NCI-H82 (cell line): ENCODE measurements at regions not wholly inside any gene's neighbourhood (a gene's known extent, or its start where the extent isn't known, plus 50 kb on each side); places are given as distances from the start of the nearest gene placed in this dataset.

Source experiments
- DNase-seq: peaks from one replicate; lab custom pipeline; 2025; lab: John Stamatoyannopoulos, UW

- DNase-seq: no peak
Measured at GRCh38 chr12:107225635-107226034, 132.3 kb upstream of the CRY1 start.

- DNase-seq: no peak
Measured at GRCh38 chr12:107226126-107226525, 132.8 kb upstream of the CRY1 start.

DNA sequence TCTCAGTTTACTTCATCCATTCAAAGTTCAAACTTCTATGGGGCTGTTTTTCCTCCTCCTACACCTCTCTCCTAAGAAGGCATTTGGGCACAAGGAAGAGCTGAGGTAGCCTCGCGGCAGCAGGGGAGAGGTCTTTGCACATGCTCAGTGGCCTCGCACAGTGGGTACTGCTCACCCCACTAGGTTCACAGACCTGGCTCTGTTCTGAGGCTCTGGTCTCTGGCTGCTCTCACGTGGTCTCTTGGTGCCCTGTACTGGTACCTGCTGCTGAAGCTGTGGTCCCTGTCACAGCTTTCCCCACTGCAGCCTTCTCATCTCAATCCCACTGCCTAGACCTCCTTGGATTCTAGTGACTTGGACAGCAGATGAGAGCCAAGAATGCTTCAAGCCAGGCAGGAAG is 134.7 kb upstream of the CRY1 start:
- DNase-seq: no peak

DNA sequence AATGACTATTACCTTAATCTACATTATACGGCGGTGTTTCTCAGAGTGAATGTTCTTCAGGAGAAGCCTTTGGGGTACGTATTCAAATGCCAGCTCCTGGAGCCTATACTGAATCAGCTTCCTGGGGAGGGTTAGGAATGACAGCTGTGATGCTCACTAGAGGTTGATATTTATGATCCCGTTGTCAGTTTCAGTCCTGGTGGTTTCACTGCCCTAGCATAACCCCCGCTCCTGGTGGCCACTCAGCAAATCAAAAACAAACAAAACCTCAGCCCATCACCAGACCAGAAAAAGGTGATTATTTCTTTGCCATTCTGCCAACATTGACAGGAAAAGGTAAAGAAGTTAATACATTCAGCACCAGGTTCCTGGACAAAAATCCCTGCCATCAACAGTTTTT is 136.5 kb upstream of the CRY1 start:
- DNase-seq: peak; percentile 22

DNA sequence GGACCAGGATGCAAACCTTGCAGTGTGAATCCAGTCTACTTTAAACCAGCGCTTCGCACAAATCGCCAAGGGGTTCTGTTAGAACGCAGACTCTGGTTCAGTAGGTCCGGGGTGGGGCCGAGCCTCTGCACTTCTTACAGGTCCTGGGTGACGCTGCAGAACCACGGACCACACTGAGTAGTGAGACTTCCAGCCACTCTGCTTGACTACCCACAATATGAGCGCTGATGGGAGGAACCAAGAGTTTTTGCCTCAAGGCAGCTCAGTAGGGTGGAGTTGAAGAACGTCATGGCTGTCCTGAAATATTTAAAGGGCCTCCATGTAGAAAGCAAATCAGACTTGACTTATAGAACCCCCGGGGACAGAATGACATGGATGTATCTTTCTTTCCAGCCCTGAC is 138.0 kb upstream of the CRY1 start:
- DNase-seq: no peak

DNA sequence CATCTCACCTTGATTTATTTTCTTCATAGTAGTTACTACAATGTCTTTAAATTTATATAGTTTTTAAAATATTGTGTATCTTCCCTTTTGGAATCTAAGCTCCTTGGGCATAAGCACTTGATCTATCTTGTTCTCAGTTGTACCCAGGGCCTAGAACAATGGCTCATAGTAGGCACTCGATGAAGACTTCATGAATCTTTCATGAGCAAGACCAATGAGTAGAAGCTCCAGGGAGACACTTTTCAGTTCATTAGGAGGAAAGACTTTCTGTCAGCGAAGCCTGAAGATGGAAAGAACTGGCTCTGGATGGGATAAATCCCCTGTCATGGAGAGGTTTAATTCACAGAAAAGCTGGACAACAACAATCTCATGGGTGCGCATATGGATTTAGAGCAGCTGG is 140.2 kb upstream of the CRY1 start:
- peak; percentile 51 for DNase-seq

DNA sequence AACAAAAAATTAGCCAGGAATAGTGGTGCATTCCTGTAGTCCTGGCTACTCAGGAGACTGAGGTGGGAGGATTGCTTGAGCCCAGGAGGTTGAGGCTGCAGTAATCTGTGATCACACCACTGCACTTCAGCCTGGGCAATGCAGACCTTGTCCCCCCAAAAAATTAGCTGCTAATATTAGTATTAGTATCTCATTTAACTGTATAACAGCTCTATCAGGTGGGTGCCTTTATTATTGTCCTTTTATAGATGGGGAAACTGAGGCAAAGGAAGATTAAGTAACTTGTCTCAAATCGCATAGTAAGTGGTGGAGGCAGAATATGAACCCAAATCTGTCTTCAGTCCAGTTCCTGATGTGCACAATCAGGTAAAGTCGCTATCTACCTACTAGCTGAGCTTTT is 142.3 kb upstream of the CRY1 start:
- no peak for DNase-seq

DNA sequence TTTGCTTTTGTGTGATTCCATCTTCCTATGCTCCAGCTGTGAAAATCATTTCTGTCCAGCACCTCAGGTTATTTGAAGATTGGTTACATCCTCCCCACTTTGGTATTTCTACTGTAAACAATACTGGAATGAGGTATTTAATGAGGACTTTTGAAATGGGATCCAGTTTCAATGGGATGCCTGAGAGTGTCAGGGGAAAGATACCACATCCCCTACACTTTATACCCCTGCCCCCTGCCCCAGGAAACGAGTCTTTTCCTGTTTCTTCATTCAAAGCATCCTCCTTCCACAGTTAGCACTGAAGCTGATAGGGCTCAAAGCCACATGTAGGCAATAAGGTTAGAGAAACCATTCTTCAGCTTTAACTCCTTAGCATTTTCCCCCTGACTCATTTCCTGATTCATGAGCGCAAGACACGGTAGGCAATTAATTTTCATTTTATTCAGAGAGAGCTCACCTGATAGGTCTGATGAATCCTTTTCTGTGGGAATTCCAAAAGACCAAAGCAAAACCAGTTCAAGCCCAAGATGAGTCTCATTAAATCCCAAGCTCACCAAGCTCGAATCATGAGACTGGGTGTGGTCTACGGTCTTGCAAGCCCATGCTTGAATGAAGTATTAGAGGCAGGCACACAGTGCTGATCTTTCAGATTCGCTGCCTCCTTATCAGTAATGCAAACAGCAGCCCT is 143.6 kb upstream of the CRY1 start:
- DNase-seq: no peak

- DNase-seq: no peak
Measured at GRCh38 chr12:107238296-107238695, 144.9 kb upstream of the CRY1 start.

GRCh38 chr12:107241411-107241810 is 148.1 kb upstream of the CRY1 start:
- no peak for DNase-seq

DNA sequence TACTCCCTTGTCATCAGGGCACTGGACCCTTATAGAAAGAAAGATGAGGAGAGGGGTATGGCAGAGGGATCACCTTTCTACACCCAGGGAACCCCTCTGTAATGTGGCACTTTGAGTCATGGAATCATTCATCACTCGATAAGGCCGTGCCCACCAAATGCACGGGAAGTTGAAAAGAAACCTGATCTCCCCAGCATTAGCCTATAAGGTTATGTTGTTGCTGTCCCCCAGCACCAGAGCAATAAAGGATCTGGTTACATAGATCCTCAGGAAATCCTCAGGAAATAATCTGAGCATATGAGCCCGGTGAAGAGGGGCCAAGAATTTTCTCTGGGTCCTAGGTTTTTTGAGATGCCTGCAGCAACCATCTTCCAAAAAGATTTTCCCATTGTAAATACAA is 148.8 kb upstream of the CRY1 start:
- peak; percentile 40 for DNase-seq

GRCh38 chr12:107243341-107243740 is 150.0 kb upstream of the CRY1 start:
- DNase-seq: no peak

GRCh38 chr12:107244584-107244983 is 151.2 kb upstream of the CRY1 start:
- DNase-seq: no peak

DNA sequence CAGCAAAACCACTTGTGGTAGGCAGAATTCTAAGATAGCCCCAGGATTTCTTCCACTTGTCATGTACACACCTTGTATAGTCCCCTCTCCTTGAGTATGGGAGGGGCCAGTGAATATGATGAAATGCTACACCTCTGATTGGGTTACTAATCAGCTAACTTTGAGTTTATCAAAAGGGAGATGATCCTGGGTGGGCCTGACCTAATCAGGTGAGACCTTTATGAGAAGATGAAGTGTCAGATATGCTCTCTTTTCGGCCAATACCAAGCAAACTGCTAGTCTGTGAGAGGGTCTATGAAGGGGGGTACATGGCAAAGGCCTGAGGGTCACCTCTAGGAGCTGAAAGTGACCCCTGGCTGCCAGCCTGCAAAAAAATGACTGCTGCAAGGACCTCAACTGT is 154.3 kb upstream of the CRY1 start:
- no peak for DNase-seq

DNA sequence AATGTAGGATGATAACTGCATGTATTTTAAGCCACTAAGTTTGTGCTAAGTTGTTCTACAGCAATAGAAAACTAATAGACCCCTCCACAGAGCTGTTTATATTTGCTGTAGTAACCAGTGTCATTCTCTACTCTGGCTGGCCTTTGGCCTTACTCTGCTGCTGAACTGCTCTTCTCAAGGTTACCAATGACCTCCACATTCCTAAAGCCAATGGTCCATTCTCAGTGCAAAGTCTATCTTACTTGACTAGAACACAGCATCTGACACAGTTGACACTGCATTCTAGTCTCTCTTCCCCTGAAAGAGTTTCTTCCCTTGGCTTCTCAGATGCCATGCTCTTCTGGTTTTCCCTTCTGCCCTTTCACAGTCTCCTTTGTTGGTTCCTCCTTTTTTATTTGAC is 154.8 kb upstream of the CRY1 start:
- DNase-seq: no peak

DNA sequence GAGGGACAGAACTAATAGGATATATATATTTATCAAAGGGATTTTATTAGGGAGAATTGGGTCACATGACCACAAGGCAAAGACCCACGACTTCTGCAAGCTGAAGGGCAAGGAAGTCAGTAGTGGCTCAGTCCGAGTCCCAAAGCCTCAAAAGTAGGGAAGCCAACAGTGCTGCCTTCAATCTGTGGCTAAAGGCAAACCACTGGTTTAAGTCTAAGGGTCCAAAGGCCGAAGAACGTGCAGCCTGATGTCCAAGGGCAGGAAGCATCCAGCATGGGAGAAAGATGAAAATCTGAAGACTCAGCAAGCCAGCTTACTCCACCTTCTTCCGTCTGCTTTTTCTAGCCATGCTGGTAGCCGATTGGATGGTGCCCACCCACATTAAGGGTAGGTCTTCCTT is 157.9 kb upstream of the CRY1 start:
- DNase-seq: no peak

GRCh38 chr12:107253361-107253760 is 160.0 kb upstream of the CRY1 start:
- DNase-seq: no peak

GRCh38 chr12:107254258-107254856 is 161.0 kb upstream of the CRY1 start:
- DNase-seq: peak; percentile 83

DNA sequence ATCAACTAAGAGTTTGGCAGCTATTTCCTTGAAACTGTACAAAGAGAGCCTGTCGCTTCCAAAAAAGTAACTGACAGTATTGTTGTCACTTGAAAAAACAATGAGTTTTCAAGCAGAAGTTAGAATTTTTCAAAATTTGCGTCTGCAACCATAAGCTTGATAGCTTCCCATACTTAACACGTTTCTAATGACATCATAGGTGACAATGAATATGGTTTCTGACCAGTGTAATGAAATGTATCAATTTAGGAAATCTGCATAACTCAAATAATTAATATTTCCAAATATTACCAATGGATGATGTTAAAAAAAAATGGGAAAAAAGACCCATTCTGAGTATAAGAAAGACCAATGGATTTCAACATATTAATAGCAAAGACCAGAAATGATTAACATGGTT is 165.4 kb upstream of the CRY1 start:
- no peak for DNase-seq

DNA sequence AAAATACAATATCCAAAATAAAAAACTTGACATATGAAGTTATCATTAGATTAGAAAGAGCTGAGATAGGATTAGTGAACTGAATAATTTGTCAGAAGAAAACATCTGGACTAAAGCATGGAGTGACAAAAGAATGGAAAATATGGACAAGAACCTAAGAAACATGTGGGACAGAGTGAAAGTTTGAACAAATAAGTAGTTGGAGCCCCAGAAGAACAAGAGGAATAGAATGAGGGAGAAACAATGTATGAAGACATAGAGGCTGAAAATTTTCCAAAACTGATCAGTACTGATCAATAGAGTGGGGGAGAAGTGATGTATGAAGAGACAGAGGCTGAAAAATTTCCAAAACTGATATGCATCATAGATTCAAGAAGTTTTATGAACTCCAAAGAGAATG is 170.6 kb upstream of the CRY1 start:
- DNase-seq: no peak

DNA sequence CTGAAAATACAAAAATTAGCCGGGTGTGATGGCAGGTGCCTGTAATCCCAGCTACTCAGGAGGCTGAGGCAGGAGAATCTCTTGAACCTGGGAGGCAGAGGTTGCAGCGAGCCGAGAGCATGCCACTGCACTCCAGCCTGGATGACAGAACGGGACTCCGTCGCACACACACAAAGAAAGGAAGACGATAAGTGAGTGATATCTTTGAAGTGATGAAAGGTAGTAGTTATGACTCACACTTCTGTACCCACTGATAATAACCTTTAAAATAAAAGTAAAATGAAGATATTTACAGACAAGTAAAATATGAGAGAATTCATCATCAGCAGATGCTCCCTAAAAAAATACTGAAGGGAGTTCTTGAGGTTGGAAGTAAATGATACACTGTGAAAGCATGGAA is 171.3 kb upstream of the CRY1 start:
- DNase-seq: no peak

- DNase-seq: no peak
Measured at GRCh38 chr12:107267604-107268003, 174.3 kb upstream of the CRY1 start.

DNA sequence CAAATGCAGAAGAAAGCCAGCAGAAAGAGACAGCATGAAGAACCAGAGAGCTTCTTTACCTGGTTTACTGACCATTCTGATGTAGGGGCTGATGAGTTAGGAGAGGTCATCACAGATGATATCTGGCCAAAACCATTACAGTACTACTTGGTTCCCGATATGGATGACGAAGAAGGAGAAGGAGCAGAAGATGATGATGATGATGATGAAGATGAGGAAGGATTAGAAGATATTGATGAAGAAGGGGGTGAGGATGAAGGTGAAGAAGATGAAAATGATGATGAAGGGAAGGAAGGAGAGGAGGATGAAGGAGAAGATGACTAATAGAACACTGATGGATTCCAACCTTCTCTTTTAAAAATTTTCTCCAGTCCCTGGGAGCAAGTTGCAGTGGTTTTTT is 178.2 kb upstream of the CRY1 start:
- no peak for DNase-seq

DNA sequence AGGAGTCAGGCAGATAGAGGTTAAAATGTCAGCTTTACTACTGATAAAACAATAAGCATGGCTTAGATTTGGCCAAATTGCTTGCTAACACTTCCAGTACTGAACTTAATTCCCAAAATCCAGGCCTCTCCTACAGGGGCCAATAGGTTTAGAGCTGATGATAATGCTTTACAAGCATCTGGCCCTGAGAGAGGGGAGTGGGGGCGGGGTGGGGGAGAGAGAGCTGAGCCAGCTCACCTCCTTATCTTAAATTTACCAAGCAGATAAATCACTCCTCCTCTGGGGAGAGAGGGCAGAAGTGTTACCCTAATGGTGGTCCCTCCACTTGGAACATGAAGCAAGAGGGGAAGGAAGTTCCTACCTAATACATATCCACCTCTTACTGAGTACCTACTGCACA is 182.2 kb upstream of the CRY1 start:
- DNase-seq: peak; percentile 92
